ENCODE measurements at regions not wholly inside any gene's neighbourhood (a gene's known extent, or its start where the extent isn't known, plus 50 kb on each side); places are given as distances from the start of the nearest gene placed in this dataset.

GRCh38 chr6:9417400-9417799 is 982.1 kb upstream of the SLC35B3 start:
- Histone ChIP-seq H3K4me3 (ENCODE audit: low read length) (no peak overlapping the region), H3K36me3 (ENCODE audit: control insufficient read depth, insufficient read depth, low read length) (no peaks in the 10 kb centered on the region), H3K9me3 (ENCODE audit: control insufficient read depth, low read length) (no peaks in the 10 kb centered on the region), H3K4me1 (ENCODE audit: control insufficient read depth, insufficient read depth, low read length) (no peaks in the 10 kb centered on the region), H3K27ac (ENCODE audit: low read depth, low read length) (no peak overlapping the region), H3K27me3 (ENCODE audit: control insufficient read depth, insufficient read depth, low read length, poor library complexity, severe bottlenecking) (no peaks in the 10 kb centered on the region), H3K9ac (ENCODE audit: extremely low read depth, low read length, poor library complexity, severe bottlenecking) (no peak overlapping the region)
- H3K27me3 Mint-ChIP-seq (ENCODE audit: insufficient read depth) = no peaks in the 10 kb centered on the region
- DNase-seq = no peak
- WGBS, 2 experiments (ENCODE audit: insufficient coverage in 1 of 2, insufficient read length in 1 of 2) = 81 to 100% methylated on average over 1 to 2 of the region's 2 CpGs
- peaks cover 2% of the 10 kb centered on the region for H3K36me3 Mint-ChIP-seq (ENCODE audit: low read depth)
- no peak overlapping the region for H3K4me3 Mint-ChIP-seq
- H3K27ac Mint-ChIP-seq = no peak overlapping the region
- H3K9me3 Mint-ChIP-seq = peaks cover 3% of the 10 kb centered on the region
- H3K4me1 Mint-ChIP-seq = peaks cover 21% of the 10 kb centered on the region
- TF ChIP-seq CTCF (conservative IDR thresholded peaks at IDR 0.05) = no peak

GRCh38 chr6:9412951-9413559 is 977.7 kb upstream of the SLC35B3 start:
- Mint-ChIP-seq H3K4me3 (no peak overlapping the region), H3K9me3 (peaks cover 9% of the 10 kb centered on the region), H3K4me1 (peaks cover 13% of the 10 kb centered on the region), H3K27me3 (ENCODE audit: insufficient read depth) (no peaks in the 10 kb centered on the region), H3K27ac (no peak overlapping the region), H3K36me3 (ENCODE audit: low read depth) (peaks cover 2% of the 10 kb centered on the region)
- peak; percentile 86 for TF ChIP-seq CTCF (conservative IDR thresholded peaks at IDR 0.05)
- DNase-seq = peak; percentile 82
- H3K9me3 ChIP-seq (ENCODE audit: control insufficient read depth, low read length) = peaks cover 7% of the 10 kb centered on the region
- H3K4me1 ChIP-seq (ENCODE audit: control insufficient read depth, insufficient read depth, low read length) = no peaks in the 10 kb centered on the region
- H3K27ac ChIP-seq (ENCODE audit: low read depth, low read length) = no peak overlapping the region
- no peak overlapping the region for H3K4me3 ChIP-seq (ENCODE audit: low read length)
- WGBS, 2 experiments (ENCODE audit: insufficient coverage in 1 of 2, insufficient read length in 1 of 2) = 51% methylated on average over 4 of the region's 5 CpGs; no CpG with 5 or more reads in 1 of the 2 experiments
- H3K27me3 ChIP-seq (ENCODE audit: control insufficient read depth, insufficient read depth, low read length, poor library complexity, severe bottlenecking) = no peaks in the 10 kb centered on the region
- H3K36me3 ChIP-seq (ENCODE audit: control insufficient read depth, insufficient read depth, low read length) = no peaks in the 10 kb centered on the region
- H3K9ac ChIP-seq (ENCODE audit: extremely low read depth, low read length, poor library complexity, severe bottlenecking) = no peak overlapping the region

GRCh38 chr6:9409126-9409525 is 973.8 kb upstream of the SLC35B3 start:
- Histone ChIP-seq H3K9me3 (ENCODE audit: control insufficient read depth, low read length) (peaks cover 7% of the 10 kb centered on the region), H3K27me3 (ENCODE audit: control insufficient read depth, insufficient read depth, low read length, poor library complexity, severe bottlenecking) (no peaks in the 10 kb centered on the region), H3K27ac (ENCODE audit: low read depth, low read length) (no peak overlapping the region), H3K36me3 (ENCODE audit: control insufficient read depth, insufficient read depth, low read length) (no peaks in the 10 kb centered on the region), H3K4me3 (ENCODE audit: low read length) (no peak overlapping the region), H3K4me1 (ENCODE audit: control insufficient read depth, insufficient read depth, low read length) (peaks cover 4% of the 10 kb centered on the region), H3K9ac (ENCODE audit: extremely low read depth, low read length, poor library complexity, severe bottlenecking) (no peak overlapping the region)
- WGBS, 2 experiments (ENCODE audit: insufficient coverage in 1 of 2, insufficient read length in 1 of 2) = 78 to 91% methylated on average over 1 to 2 of the region's 2 CpGs
- Mint-ChIP-seq H3K27ac (no peak overlapping the region), H3K4me3 (no peak overlapping the region), H3K36me3 (ENCODE audit: low read depth) (peaks cover 2% of the 10 kb centered on the region), H3K4me1 (peaks cover 20% of the 10 kb centered on the region), H3K27me3 (ENCODE audit: insufficient read depth) (no peaks in the 10 kb centered on the region), H3K9me3 (peaks cover 9% of the 10 kb centered on the region)
- DNase-seq = no peak
- TF ChIP-seq CTCF (conservative IDR thresholded peaks at IDR 0.05) = no peak

Data from endodermal cell (in vitro differentiated cells).